ENCODE measurements at regions not wholly inside any gene's neighbourhood (a gene's known extent, or its start where the extent isn't known, plus 50 kb on each side); places are given as distances from the start of the nearest gene placed in this dataset.

DNA sequence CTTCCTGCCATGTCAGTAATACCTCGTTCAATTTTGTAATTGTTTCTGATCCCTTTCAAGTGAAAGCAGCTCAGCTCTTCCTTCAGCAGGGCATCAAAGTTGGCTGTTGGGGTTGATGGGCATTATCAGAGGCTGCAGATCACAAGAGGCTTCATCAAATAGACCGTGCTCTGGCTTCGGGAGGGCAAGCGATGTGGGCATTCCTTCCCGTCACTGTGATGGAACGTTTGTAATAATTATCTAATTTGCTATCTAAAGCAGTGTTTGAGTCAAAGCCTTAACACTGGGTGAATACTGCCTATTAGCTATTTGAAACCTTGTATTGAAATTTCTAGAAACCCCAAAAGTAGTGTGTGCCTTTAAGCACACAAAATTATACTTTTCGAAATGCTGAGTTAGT is 170.1 kb downstream of the OTUD1 start:
- H2BK5ac ChIP-seq (ENCODE audit: low read depth, low read length): no peak overlapping the region
- no peak overlapping the region for H3K27ac ChIP-seq (ENCODE audit: low read depth, low read length)
- H3K23ac ChIP-seq (ENCODE audit: insufficient read length): no peak overlapping the region
- H3K27me3 ChIP-seq (replicated peaks in 1 of 4; ENCODE audit: control insufficient read depth in 3 of 4, extremely low read depth in 1 of 4, insufficient read depth in 3 of 4, low read length in 3 of 4): no peaks in the 10 kb centered on the region
- no peak overlapping the region for H3K14ac ChIP-seq (ENCODE audit: insufficient read length)
- CTCF ChIA-PET (ENCODE audit: partially characterized antibody): no interaction called here
- FAIRE-seq (no peak), DNase-seq (ENCODE audit: low read depth in 1 of 2, low spot score in 2 of 2) (no peak)
- no peak overlapping the region for H2BK20ac ChIP-seq (ENCODE audit: low read length)
- H3K9me3 ChIP-seq (ENCODE audit: insufficient read depth in 2 of 2, low read depth in 1 of 2, low read length in 1 of 2): no peaks in the 10 kb centered on the region
- H4K91ac ChIP-seq (replicated peaks; ENCODE audit: insufficient read length, low read length): no peak overlapping the region
- no peak overlapping the region for H3K4ac ChIP-seq (replicated peaks; ENCODE audit: insufficient read length, low read depth, low read length)
- no peak overlapping the region for H2AK5ac ChIP-seq (ENCODE audit: low read depth, low read length)
- no peak overlapping the region for H2AFZ ChIP-seq (ENCODE audit: low read length)
- H2BK12ac ChIP-seq (ENCODE audit: low read depth, low read length): no peak overlapping the region
- no peak overlapping the region for H3K56ac ChIP-seq (replicated peaks; ENCODE audit: insufficient read length, low read depth, low read length)
- POLR2A ChIA-PET (ENCODE audit: partially characterized antibody): no interaction called here
- H3K4me1 ChIP-seq (replicated peaks in 1 of 4; ENCODE audit: control insufficient read depth in 3 of 4, insufficient read depth in 4 of 4, low read length in 3 of 4): no peaks in the 10 kb centered on the region
- H2BK120ac ChIP-seq (replicated peaks; ENCODE audit: low read depth, low read length): no peak overlapping the region
- H4K5ac ChIP-seq (ENCODE audit: insufficient read length, low read depth, low read length): no peak overlapping the region
- H3K79me2 ChIP-seq (ENCODE audit: control insufficient read depth in 1 of 2, insufficient read depth in 2 of 2, low read length in 2 of 2): no peaks in the 10 kb centered on the region
- WGBS, 2 experiments (ENCODE audit: extremely low coverage in 1 of 2, insufficient coverage in 1 of 2, insufficient read length in 1 of 2, insufficient replicate concordance in 2 of 2, low coverage in 1 of 2, low lambda C conversion rate in 2 of 2, missing lambda C conversion rate in 1 of 2): 93% methylated on average over 7 of the region's 7 CpGs; no CpG with 5 or more reads in 1 of the 2 experiments
- no peak overlapping the region for H3K9ac ChIP-seq (replicated peaks in 1 of 4; ENCODE audit: extremely low read depth in 1 of 4, low read depth in 3 of 4, low read length in 3 of 4)
- H3K18ac ChIP-seq (ENCODE audit: extremely low read depth, low read length): no peak overlapping the region
- H3K4me2 ChIP-seq (ENCODE audit: insufficient read depth in 1 of 2, low read depth in 2 of 2, low read length in 2 of 2): no peak overlapping the region
- no peak overlapping the region for H3K4me3 ChIP-seq (ENCODE audit: extremely low read depth in 1 of 4, insufficient read depth in 2 of 4, low read depth in 3 of 4, low read length in 4 of 4)
- no peak overlapping the region for H4K8ac ChIP-seq (ENCODE audit: extremely low read depth, insufficient read depth, low read length)
- no peaks in the 10 kb centered on the region for H4K20me1 ChIP-seq (replicated peaks in 1 of 2; ENCODE audit: control insufficient read depth in 1 of 2, insufficient read depth in 2 of 2, low read length in 2 of 2)
- no peaks in the 10 kb centered on the region for H3K79me1 ChIP-seq (ENCODE audit: low read depth, low read length)
- H3K23me2 ChIP-seq (ENCODE audit: low read depth, low read length): no peaks in the 10 kb centered on the region
- no peak overlapping the region for H2BK15ac ChIP-seq (ENCODE audit: low read length)
- H3K36me3 ChIP-seq (ENCODE audit: control insufficient read depth in 2 of 4, insufficient read depth in 4 of 4, low read length in 3 of 4): no peaks in the 10 kb centered on the region
- TF ChIP-seq SIX5 (IDR thresholded peaks at IDR 0.05; ENCODE audit: low read depth, low read length) (no peak), RNF2 (IDR thresholded peaks at IDR 0.05; ENCODE audit: borderline replicate concordance, low read depth, low read length, missing control alignments, poor library complexity, severe bottlenecking) (no peak), MAFK (IDR thresholded peaks at IDR 0.05; ENCODE audit: low read depth, low read length) (no peak), GABPA (IDR thresholded peaks at IDR 0.05; ENCODE audit: borderline replicate concordance, insufficient read depth, low read length) (no peak), RAD21 (IDR thresholded peaks at IDR 0.05 in 1 of 2, conservative IDR thresholded peaks at IDR 0.05 in 1 of 2; ENCODE audit: low read depth in 2 of 2, low read length in 2 of 2) (no peak), BCL11A (IDR thresholded peaks at IDR 0.05; ENCODE audit: low read depth in 2 of 2, low read length in 2 of 2) (no peak), POU5F1 (IDR thresholded peaks at IDR 0.05; ENCODE audit: low read depth, low read length) (no peak), TEAD4 (IDR thresholded peaks at IDR 0.05; ENCODE audit: low read depth, low read length) (no peak), RXRA (IDR thresholded peaks at IDR 0.05; ENCODE audit: insufficient read depth, low read depth, low read length) (no peak)
- TF ChIP-seq, protein P1, sequence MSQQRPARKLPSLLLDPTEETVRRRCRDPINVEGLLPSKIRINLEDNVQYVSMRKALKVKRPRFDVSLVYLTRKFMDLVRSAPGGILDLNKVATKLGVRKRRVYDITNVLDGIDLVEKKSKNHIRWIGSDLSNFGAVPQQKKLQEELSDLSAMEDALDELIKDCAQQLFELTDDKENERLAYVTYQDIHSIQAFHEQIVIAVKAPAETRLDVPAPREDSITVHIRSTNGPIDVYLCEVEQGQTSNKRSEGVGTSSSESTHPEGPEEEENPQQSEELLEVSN (IDR thresholded peaks at IDR 0.05): no peak
- TF ChIP-seq, protein P2, sequence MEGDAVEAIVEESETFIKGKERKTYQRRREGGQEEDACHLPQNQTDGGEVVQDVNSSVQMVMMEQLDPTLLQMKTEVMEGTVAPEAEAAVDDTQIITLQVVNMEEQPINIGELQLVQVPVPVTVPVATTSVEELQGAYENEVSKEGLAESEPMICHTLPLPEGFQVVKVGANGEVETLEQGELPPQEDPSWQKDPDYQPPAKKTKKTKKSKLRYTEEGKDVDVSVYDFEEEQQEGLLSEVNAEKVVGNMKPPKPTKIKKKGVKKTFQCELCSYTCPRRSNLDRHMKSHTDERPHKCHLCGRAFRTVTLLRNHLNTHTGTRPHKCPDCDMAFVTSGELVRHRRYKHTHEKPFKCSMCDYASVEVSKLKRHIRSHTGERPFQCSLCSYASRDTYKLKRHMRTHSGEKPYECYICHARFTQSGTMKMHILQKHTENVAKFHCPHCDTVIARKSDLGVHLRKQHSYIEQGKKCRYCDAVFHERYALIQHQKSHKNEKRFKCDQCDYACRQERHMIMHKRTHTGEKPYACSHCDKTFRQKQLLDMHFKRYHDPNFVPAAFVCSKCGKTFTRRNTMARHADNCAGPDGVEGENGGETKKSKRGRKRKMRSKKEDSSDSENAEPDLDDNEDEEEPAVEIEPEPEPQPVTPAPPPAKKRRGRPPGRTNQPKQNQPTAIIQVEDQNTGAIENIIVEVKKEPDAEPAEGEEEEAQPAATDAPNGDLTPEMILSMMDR (IDR thresholded peaks at IDR 0.05; ENCODE audit: control extremely low read depth in 1 of 3, insufficient read depth in 1 of 3, low read depth in 1 of 3, low read length in 3 of 3): no peak
